HCT116 (cell line): ENCODE measurements at regions not wholly inside any gene's neighbourhood (a gene's known extent, or its start where the extent isn't known, plus 50 kb on each side); places are given as distances from the start of the nearest gene placed in this dataset.

Experiments
- ATAC-seq: fragments of 200-7000 bp; cut with Tn5 transposase; 2 replicates; pipeline ENCODE4 v1.9.1; 2020; ENCODE audit warnings: mild to moderate bottlenecking, moderate library complexity
- BruUV-seq: library from RNA; stranded (reverse); fragments of 400-500 nt; replicated peaks from 2 replicates; lab custom pipeline; 2021; lab: Mats Ljungman, UMichigan
- CTCF ChIA-PET: fragments of 300-600 bp; sonication (Branson Sonifier 250); formaldehyde crosslinking; loops from one replicate; lab custom pipeline; 2021; ENCODE audit warnings: antibody characterized with exemption; lab: Charles Lee
- POLR2A ChIA-PET: fragments of 300-600, 350-600 bp; sonication (Branson Sonifier 250); formaldehyde crosslinking; loops from one replicate; lab custom pipeline; 2021; ENCODE audit warnings: antibody characterized with exemption; lab: Charles Lee
- RAD21 ChIA-PET, 2 experiments: fragments of 300-600 bp; sonication (Branson Sonifier 250); formaldehyde crosslinking; loops; one replicate each; lab custom pipeline; 2023; ENCODE audit warnings: low total read pairs in 2 of 2; ENCODE audit not compliant: uncharacterized antibody in 2 of 2, unreplicated experiment in 2 of 2, low non-redundant PET in 1 of 2; lab: Charles Lee
- DNase-seq: peaks from one replicate; pipeline ENCODE4 v3.0.0-alpha.2; 2010; ENCODE audit warnings: low read depth, low spot score
- H2AFZ ChIP-seq: fragments of 200-600 bp; shearing (Covaris generic), sonication (generic); 2 replicates; pipeline ENCODE4 v1.6.1; 2017; ENCODE audit warnings: low read depth, mixed run types, mixed read lengths, antibody characterized with exemption, low read length; ENCODE audit not compliant: poor library complexity, severe bottlenecking
- H3K27ac ChIP-seq: 2 replicates; pipeline ENCODE4 v1.5.1; 2012; ENCODE audit warnings: low read depth, low read length
- H3K27me3 ChIP-seq: fragments of 200-600 bp; sonication (generic); 2 replicates; pipeline ENCODE4 v1.6.1; 2016; ENCODE audit warnings: mixed run types, low read length, mixed read lengths; ENCODE audit not compliant: insufficient read depth
- H3K36me3 ChIP-seq, 2 experiments: fragments of 200-500 bp in 1 of 2; fragments of 200-600 bp in 1 of 2; sonication (Bioruptor generic) in 1 of 2; sonication (generic) in 1 of 2; 2 replicates each; pipeline versions ENCODE4 v1.5.1 to v1.6.1; 2014 to 2016; ENCODE audit warnings: low read length in 2 of 2, inconsistent platforms in 1 of 2, mixed read lengths in 1 of 2, mixed run types in 1 of 2; ENCODE audit not compliant: insufficient read depth in 2 of 2, control insufficient read depth in 1 of 2
- H3K4me1 ChIP-seq, 2 experiments: fragments of 200-600 bp in 1 of 2; sonication (generic) in 1 of 2; 2 replicates each; pipeline versions ENCODE4 v1.5.1 to v1.6.1; 2012 to 2017; ENCODE audit warnings: low read length in 2 of 2, inconsistent platforms in 1 of 2, mild to moderate bottlenecking in 1 of 2, mixed read lengths in 1 of 2, mixed run types in 1 of 2, moderate library complexity in 1 of 2; ENCODE audit not compliant: insufficient read depth in 2 of 2, control insufficient read depth in 1 of 2
- H3K4me2 ChIP-seq: fragments of 200-600 bp; sonication (generic); 2 replicates; pipeline ENCODE4 v1.6.1; 2017; ENCODE audit warnings: mixed run types, low read length, mixed read lengths
- H3K4me3 ChIP-seq, 2 experiments: fragments of 200-600 bp in 1 of 2; sonication (generic) in 1 of 2; replicated peaks in 1 of 2; 2 replicates each; pipeline ENCODE4 v1.5.1; 2011 to 2016; ENCODE audit warnings: low read length in 2 of 2, control low read depth in 1 of 2, low read depth in 1 of 2, mild to moderate bottlenecking in 1 of 2, mixed read lengths in 1 of 2, mixed run types in 1 of 2
- H3K79me2 ChIP-seq: fragments of 200-600 bp; sonication (generic); 2 replicates; pipeline ENCODE4 v1.6.1; 2017; ENCODE audit warnings: mild to moderate bottlenecking, mixed run types, low read length, moderate library complexity, mixed read lengths; ENCODE audit not compliant: insufficient read depth
- H3K9ac ChIP-seq: fragments of 200-600 bp; sonication (generic); 2 replicates; pipeline ENCODE4 v1.6.1; 2016; ENCODE audit warnings: low read length, mixed read lengths
- H3K9me2 ChIP-seq: fragments of 200-600 bp; sonication (generic), shearing (Covaris generic); 2 replicates; pipeline ENCODE4 v1.6.1; 2017; ENCODE audit warnings: mixed run types, mild to moderate bottlenecking, moderate library complexity; ENCODE audit not compliant: insufficient read depth
- H3K9me3 ChIP-seq, 2 experiments: fragments of 200-500 bp in 1 of 2; fragments of 200-600 bp in 1 of 2; sonication (Bioruptor generic) in 1 of 2; sonication (generic) in 1 of 2; 2 replicates each; pipeline ENCODE4 v1.6.1; 2014 to 2017; ENCODE audit warnings: low read length in 2 of 2, mixed read lengths in 2 of 2, inconsistent platforms in 1 of 2, low read depth in 1 of 2, mild to moderate bottlenecking in 1 of 2, mixed run types in 1 of 2, moderate library complexity in 1 of 2; ENCODE audit not compliant: control insufficient read depth in 1 of 2, insufficient read depth in 1 of 2
- H4K20me1 ChIP-seq: fragments of 200-600 bp; sonication (generic), shearing (Covaris generic); 2 replicates; pipeline ENCODE4 v1.6.1; 2017; ENCODE audit warnings: mixed run types, mild to moderate bottlenecking, moderate library complexity; ENCODE audit not compliant: insufficient read depth
- CBX3 ChIP-seq: IDR thresholded peaks from 2 replicates; pipeline ENCODE4 v1.6.1; 2012; ENCODE audit warnings: low read depth
- EGR1 ChIP-seq: IDR thresholded peaks from 2 replicates; pipeline ENCODE4 v1.6.1; 2012; ENCODE audit warnings: low read depth
- ELF1 ChIP-seq: IDR thresholded peaks from 2 replicates; pipeline ENCODE4 v1.6.1; 2012; ENCODE audit warnings: low read depth, borderline replicate concordance
- EZH2phosphoT487 ChIP-seq: fragments of 200-600 bp; IDR thresholded peaks from 2 replicates; pipeline ENCODE4 v1.6.1; 2018; ENCODE audit warnings: antibody characterized with exemption, borderline replicate concordance
- POLR2A ChIP-seq: IDR thresholded peaks from 2 replicates; pipeline ENCODE4 v1.7.0; 2011; ENCODE audit warnings: borderline replicate concordance; ENCODE audit not compliant: insufficient read depth, insufficient read length; ENCODE audit errors: extremely low read depth
- POLR2AphosphoS5 ChIP-seq: IDR thresholded peaks from 2 replicates; pipeline ENCODE4 v1.6.1; 2011; ENCODE audit warnings: mild to moderate bottlenecking, low read depth, low read length, moderate library complexity
- SRF ChIP-seq: IDR thresholded peaks from 2 replicates; pipeline ENCODE4 v1.6.1; 2012; ENCODE audit warnings: low read depth
- YY1 ChIP-seq: IDR thresholded peaks from 2 replicates; pipeline ENCODE4 v1.6.1; 2011; ENCODE audit warnings: low read length, low read depth, moderate library complexity, mild to moderate bottlenecking; ENCODE audit not compliant: insufficient replicate concordance; ENCODE audit errors: extremely low read depth
- ZFX ChIP-seq: fragments of 450-650 bp; IDR thresholded peaks from 2 replicates; pipeline ENCODE4 v1.6.1; 2017
- ZNF274 ChIP-seq: fragments of 200-500 bp; sonication (Bioruptor generic); IDR thresholded peaks from 2 replicates; pipeline ENCODE4 v1.6.1; 2014; ENCODE audit warnings: mild to moderate bottlenecking, low read depth, low read length, inconsistent platforms
- intact Hi-C: fragments of 100-400 bp; cut with micrococcal nuclease; formaldehyde crosslinking; loops from 2 replicates; pipeline ENCODE4 v1.10.0; 2022
- TF ChIP-seq, protein P1 (sequence below): IDR thresholded peaks from 2 replicates; pipeline ENCODE4 v1.6.1; 2012
- TF ChIP-seq, protein P2 (sequence below), 3 experiments: fragments of 200-600 bp in 1 of 3; sonication (generic) in 1 of 3; IDR thresholded peaks in 2 of 3; conservative IDR thresholded peaks in 1 of 3; 2 replicates each; pipeline ENCODE4 v1.5.1; 2012 to 2017; ENCODE audit warnings: low read depth in 2 of 3, low read length in 2 of 3, antibody characterized with exemption in 1 of 3, borderline replicate concordance in 1 of 3, control low read depth in 1 of 3, mild to moderate bottlenecking in 1 of 3, mixed read lengths in 1 of 3, mixed run types in 1 of 3, moderate library complexity in 1 of 3; ENCODE audit not compliant: insufficient read depth in 1 of 3
- TF ChIP-seq, protein P3 (sequence below): IDR thresholded peaks from 2 replicates; pipeline ENCODE4 v1.6.1; 2012

DNA sequence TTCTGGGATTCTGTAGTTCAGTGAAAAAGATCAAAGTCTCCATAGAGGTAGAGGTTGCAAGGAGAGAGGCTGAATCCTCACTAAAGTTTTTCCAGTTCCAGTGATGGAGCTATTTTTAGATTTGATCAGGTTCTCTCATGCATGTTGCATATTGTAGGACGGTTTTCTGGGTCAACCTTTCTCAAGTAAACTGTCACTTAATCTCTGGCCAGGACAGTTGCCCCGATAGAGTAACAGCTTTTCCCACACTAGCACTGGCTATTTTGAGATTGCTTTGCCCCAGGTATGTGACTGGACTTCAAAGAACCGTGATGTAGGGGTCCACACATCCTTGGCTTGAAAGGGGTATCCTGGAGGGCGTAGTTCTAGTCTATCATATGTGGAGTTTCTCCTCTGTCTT lies 67.4 kb upstream of the EPCAM start:
- Histone ChIP-seq H2AFZ (no peak overlapping the region), H3K79me2 (no peaks in the 10 kb centered on the region), H3K9me3 (no peaks in the 10 kb centered on the region), H3K4me1 (no peaks in the 10 kb centered on the region), H3K36me3 (no peaks in the 10 kb centered on the region), H3K9ac (no peak overlapping the region), H3K9me2 (no peaks in the 10 kb centered on the region), H3K27ac (no peak overlapping the region), H3K4me2 (no peak overlapping the region), H3K27me3 (peaks cover 21% of the 10 kb centered on the region; the same call in 1 of the 2 replicates), H3K4me3 (no peak overlapping the region), H4K20me1 (no peaks in the 10 kb centered on the region)
- TF ChIP-seq EZH2phosphoT487: no peak
- TF ChIP-seq, protein P1, sequence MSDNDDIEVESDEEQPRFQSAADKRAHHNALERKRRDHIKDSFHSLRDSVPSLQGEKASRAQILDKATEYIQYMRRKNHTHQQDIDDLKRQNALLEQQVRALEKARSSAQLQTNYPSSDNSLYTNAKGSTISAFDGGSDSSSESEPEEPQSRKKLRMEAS: no peak
- no peak for TF ChIP-seq EGR1
- TF ChIP-seq, protein P2, sequence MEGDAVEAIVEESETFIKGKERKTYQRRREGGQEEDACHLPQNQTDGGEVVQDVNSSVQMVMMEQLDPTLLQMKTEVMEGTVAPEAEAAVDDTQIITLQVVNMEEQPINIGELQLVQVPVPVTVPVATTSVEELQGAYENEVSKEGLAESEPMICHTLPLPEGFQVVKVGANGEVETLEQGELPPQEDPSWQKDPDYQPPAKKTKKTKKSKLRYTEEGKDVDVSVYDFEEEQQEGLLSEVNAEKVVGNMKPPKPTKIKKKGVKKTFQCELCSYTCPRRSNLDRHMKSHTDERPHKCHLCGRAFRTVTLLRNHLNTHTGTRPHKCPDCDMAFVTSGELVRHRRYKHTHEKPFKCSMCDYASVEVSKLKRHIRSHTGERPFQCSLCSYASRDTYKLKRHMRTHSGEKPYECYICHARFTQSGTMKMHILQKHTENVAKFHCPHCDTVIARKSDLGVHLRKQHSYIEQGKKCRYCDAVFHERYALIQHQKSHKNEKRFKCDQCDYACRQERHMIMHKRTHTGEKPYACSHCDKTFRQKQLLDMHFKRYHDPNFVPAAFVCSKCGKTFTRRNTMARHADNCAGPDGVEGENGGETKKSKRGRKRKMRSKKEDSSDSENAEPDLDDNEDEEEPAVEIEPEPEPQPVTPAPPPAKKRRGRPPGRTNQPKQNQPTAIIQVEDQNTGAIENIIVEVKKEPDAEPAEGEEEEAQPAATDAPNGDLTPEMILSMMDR (IDR thresholded peaks at IDR 0.05 in 2 of 3, conservative IDR thresholded peaks at IDR 0.05 in 1 of 3; ENCODE audit: borderline replicate concordance in 1 of 3, insufficient read depth in 1 of 3, low read depth in 2 of 3, low read length in 2 of 3): no peak
- TF ChIP-seq ZNF274: no peak
- TF ChIP-seq ZFX: no peak
- TF ChIP-seq POLR2AphosphoS5: no peak
- TF ChIP-seq SRF: no peak
- TF ChIP-seq, protein P3, sequence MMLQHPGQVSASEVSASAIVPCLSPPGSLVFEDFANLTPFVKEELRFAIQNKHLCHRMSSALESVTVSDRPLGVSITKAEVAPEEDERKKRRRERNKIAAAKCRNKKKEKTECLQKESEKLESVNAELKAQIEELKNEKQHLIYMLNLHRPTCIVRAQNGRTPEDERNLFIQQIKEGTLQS: no peak
- no peak for TF ChIP-seq POLR2A
- no peak for TF ChIP-seq YY1
- TF ChIP-seq ELF1: no peak
- no peak for TF ChIP-seq CBX3
- intact Hi-C loops: no loop called here
- CTCF ChIA-PET: no interaction called here
- no peak for ATAC-seq
- no TSS peak for BruUV-seq
- POLR2A ChIA-PET: no interaction called here
- no peak for DNase-seq
- RAD21 ChIA-PET: no interaction called here
